ENCODE measurements at regions not wholly inside any gene's neighbourhood (a gene's known extent, or its start where the extent isn't known, plus 50 kb on each side); places are given as distances from the start of the nearest gene placed in this dataset.

DNA sequence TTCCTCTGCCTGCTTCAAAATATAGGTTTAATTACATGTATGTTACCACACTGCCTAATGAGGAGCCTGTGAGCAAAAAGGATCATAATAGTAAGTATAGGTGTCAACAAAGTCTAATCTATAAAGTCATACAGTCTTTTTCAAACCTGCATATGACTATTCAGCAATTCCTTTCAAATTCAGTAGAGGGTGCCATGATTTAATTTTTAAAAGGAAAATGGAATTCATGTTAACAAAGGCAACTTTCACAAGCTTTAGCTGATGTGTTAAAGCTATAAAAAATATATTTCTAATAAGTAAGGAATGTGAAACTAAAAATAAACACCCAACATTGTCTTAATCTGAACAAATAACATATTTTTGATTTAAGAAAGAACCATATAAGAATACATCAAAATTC lies 52.1 kb downstream of the MPP7 start:
- no peak for DNase-seq (ENCODE audit: low read depth)

DNA sequence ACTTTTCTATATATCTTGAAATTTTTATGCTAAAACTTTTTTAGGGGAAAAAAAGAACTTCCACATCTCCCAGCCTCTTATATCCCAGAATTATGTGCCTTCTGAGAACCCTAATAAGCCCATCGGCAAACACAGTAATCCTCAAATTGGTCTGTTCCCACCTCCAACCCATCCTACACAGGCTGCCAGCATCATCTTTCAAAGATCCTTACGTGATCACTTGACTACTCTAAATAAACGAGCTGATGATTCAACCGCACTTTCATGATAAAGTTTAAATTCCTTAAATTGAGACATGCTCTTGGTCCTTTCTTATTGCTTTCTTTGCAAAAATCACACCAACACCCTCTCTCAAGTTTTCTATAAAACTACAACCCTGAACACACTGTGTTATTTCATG lies 52.5 kb downstream of the MPP7 start:
- no peak for DNase-seq (ENCODE audit: low read depth)
- no peak overlapping the region for H3K4me3 ChIP-seq (ENCODE audit: low read depth, low read length)

More for the DNA sequence above, 52.1 kb downstream of the MPP7 start:
- no peak overlapping the region for H3K4me3 ChIP-seq (ENCODE audit: low read depth, low read length)

DNA sequence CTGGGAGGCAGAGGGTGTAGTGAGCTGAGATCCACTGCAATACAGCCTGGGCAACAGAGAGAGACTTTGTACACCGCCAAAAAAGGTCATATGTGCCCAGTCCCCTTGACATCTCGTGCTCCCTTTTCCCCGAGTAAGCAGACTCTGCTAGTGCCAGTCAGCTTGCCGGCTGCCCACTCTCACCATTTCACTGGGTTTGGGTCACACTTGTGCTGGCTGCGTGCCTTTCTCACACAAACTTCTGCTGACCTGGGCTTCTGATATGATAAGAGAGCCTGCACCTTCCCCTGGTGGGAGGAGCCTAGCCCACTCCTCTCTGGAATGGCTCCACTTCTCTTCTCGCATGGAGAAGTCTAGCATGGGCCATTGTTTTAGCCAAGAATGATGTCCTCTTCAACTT lies 53.4 kb downstream of the MPP7 start:
- H3K4me3 ChIP-seq (ENCODE audit: low read depth, low read length) = no peak overlapping the region
- no peak for DNase-seq (ENCODE audit: low read depth)

DNA sequence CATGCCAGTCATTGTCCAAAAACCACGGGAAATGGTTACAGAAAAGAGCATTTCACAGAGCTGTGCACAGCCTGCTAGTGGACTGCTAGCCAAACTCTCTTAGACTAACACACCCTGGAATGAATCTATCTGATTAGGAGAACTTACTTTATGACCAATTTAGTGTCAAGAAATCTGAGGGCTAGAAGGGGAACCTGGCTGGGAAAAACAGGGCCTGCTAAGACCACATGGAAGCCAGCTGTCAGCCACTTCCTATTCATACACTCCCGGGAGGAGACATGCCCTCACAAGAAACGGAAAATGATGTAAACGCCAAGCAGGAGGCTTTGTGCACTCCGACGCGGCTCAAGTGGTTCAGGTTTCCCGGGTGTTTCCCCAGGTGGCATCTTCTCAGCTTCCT lies 54.8 kb downstream of the MPP7 start:
- H3K4me3 ChIP-seq (ENCODE audit: low read depth, low read length) = no peak overlapping the region
- no peak for DNase-seq (ENCODE audit: low read depth)

DNA sequence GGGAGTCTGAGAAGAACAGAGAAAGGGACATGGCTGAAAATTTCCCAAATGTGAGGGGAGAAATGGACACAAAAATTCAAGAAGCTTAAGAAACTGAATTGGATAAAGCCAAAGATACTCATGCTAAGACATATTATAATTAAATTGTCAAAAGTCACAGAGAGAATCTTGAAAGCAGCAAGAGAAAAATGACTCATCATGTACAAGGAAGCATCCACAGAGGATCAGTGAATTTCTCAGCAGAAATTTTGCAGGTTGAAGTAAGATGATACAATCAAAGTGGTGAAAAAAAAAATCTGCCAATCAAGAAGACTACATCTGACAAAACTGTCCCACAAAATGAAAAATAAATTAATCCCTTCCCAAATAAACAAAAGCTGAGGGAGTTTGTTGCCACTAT lies 56.8 kb downstream of the MPP7 start:
- no peak overlapping the region for H3K4me3 ChIP-seq (ENCODE audit: low read depth, low read length)

DNA sequence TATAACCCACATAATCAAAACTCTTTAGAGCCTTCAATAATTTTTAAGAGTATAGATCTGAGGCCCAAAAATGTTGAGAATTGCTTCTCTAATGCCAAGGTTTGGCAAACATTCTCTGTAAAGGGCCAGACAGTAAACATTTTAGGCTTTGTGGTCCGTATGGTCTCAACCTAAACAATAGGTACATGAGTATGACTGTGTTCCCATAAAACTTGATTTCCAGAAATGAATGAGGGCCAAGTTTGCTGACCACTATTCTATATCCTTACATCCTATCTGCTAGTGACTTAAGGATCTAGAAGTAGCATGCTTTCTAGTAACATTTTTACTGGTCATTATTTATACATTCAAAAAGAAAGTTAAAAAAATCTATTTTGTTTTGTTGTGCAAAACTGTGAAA lies 58.9 kb downstream of the MPP7 start:
- no peak overlapping the region for H3K4me3 ChIP-seq (ENCODE audit: low read depth, low read length)
- no peak for DNase-seq (ENCODE audit: low read depth)

More for the DNA sequence above, 56.8 kb downstream of the MPP7 start:
- no peak for DNase-seq (ENCODE audit: low read depth)

DNA sequence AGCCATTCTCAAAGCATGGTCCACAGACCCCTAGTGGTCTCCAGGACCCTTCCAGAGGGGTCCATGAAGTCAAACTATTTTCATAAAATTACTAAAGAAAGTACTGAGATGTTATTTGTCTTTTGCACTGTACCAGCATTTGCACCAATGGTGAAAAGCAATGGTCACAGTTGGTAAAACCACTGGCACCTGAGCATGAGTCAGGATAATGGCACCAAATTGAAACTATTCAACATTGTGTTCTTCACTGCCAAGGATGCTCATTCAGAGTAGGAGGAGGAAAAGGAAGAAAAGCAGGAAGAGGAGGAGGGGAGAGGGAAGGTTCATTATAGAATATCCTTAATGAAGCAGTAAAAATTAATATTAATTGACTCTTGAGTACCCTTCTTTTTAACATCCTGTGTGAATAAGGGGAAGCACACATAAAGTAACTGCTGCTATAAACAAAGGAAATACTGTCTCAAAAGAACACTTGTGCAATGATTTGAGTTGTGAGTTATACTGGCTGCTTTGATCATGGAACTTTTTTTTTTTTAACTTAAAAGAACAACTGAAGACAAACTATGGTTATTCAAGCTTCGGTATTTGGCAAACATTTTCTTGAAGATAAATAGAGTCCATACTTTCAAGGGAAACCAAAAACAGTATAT lies 60.2 kb downstream of the MPP7 start:
- no peak for DNase-seq (ENCODE audit: low read depth)
- H3K4me3 ChIP-seq (ENCODE audit: low read depth, low read length) = no peak overlapping the region

DNA sequence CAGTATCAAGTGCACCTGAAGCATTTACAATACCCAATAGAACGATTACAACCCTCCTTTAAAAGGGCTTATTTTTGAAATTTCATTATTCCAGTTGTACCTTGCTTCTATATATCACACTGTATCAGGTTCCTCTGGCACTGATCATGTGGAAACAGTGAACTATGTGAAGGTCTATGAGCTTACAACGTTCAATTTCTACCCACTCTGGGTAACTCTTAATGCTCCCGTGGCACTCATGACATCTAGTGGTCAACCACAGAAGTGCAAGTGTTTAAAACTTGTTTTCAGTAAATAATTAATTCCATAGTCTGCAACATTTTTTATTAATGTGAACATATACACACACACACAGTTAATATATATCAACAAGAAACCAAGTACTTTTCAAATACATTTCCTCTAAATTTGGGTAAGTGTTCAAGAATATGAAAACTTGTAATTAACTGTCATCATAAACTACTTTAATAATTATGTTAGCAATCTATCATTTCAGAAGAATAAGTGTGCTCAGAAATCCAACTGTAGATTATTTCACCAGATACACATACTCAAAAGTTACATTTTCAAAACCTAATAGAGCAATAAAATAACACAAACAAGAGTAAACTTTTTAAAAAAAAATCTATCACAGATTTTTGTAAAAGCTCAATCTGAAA lies 61.0 kb downstream of the MPP7 start:
- no peak for DNase-seq (ENCODE audit: low read depth)

DNA sequence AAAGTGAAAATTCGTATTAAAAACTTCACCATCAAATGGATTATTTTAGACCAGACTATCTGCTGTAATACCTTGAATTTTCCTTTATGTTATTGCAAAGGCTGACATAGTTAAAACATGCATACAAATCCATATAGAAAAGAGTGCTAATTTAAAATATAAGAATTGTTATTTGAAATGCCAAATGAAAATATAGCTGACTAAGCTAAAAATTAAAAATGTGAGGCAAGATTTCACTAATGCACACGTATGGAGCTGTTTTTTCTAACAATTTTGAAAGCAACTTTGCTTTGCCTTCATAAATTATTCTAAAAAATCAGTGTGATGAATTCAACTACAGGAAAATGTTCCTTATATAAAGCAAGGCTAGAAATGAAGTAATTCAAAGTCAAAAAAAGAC lies 62.5 kb downstream of the MPP7 start:
- no peak for DNase-seq (ENCODE audit: low read depth)
- H3K4me3 ChIP-seq (ENCODE audit: low read depth, low read length) = no peak overlapping the region

More for the DNA sequence above, 61.0 kb downstream of the MPP7 start:
- H3K4me3 ChIP-seq (ENCODE audit: low read depth, low read length) = no peak overlapping the region

DNA sequence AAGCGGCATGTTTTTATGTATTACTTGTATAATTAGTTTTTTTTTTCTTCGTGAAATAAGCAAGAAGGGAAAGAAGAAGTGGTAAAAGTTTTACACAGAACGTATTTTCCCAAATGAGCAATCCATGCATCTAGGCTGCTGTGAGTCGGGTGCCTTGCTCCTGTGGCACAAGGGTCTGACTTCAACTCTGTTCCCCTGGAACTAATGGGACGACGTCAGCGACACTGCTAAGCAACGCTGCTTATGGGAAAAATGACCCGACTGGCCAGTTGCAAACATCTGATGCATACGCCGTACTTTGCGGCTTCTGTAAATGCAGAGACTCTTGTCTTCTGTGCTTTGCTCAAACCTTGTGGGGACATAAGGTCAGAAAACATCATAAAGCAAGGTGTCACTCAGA lies 66.3 kb downstream of the MPP7 start:
- no peak overlapping the region for H3K4me3 ChIP-seq (ENCODE audit: low read depth, low read length)
- DNase-seq (ENCODE audit: low read depth) = no peak

DNA sequence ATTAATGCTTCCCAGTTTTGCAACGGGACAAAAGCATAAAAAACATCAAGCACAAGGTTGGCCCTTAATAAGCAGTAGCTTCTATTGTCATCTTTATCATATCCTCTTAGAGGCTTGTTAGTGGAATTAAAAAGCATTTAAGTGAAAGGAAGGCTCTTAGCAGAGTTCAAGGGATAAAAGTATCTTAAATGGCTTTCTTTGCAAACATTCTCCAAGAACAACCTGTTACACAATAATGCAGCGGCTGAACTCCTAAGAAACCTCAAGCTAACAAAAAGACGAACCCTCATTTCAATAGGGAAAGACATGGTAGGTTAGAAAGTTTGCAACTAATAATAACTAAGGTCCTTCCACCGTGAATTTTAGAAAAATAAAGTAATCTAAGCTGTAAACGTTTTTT lies 82.1 kb downstream of the MPP7 start:
- DNase-seq (ENCODE audit: low read depth) = no peak

DNA sequence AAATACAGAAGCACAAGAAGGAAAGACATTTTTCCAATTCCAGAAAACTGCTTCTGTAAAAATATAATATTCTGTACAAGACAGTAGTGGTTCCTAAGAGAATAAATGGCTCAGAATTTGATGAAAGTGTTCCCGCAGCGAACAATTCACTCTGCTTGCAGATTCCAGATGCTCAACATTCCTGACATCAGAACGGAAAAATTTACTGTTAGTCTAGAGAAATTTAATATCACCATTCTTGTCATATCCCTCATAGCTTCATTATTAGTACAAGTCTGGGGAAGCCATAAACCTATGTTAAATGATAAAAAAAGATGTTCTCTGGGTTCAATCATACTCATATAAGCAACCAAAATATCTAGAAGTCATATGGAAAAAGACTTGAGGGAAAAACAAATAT lies 83.6 kb downstream of the MPP7 start:
- no peak overlapping the region for H3K4me3 ChIP-seq (ENCODE audit: low read depth, low read length)
- DNase-seq (ENCODE audit: low read depth) = no peak

More for the DNA sequence above, 82.1 kb downstream of the MPP7 start:
- H3K4me3 ChIP-seq (ENCODE audit: low read depth, low read length) = no peak overlapping the region

DNA sequence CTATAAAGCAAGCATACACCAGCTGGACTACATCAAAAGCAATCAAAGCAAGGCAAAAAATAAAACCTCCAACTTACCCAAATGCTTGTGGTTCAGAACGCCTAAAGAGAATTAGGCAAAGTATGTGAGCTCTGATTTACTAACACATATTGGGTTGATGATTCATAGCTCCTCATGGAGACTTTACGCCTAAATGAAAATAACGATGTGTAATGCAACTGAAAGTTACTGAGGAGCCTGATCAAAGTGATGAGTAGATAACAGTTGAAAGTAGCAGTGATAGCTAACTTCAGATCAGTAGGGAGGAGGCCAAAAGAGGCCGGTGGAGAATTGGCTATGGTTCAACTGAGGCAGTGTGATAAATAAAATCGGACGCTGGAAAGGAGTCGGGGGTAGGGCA lies 85.0 kb downstream of the MPP7 start:
- peak; percentile 38 for DNase-seq (ENCODE audit: low read depth)
- H3K4me3 ChIP-seq (ENCODE audit: low read depth, low read length) = no peak overlapping the region

DNA sequence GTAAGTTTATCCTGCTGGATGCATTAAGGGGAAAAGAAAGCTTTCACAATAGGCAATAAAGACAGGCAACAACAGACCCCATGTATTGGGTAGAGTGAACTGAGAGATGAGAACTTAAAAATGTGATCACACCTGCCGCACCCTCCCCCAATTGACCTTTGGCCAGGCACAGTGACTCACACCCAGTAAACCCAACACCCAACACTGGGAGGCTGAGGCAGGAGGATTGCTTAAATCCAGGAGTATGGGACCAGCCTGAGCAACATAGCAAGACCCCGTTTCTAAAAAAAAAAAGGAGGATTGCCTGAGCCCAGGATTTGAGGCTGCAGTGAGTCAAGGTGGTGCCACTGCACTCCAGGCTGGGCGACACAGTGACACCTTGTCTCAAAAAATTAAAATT lies 86.9 kb downstream of the MPP7 start:
- no peak overlapping the region for H3K4me3 ChIP-seq (ENCODE audit: low read depth, low read length)
- no peak for DNase-seq (ENCODE audit: low read depth)

DNA sequence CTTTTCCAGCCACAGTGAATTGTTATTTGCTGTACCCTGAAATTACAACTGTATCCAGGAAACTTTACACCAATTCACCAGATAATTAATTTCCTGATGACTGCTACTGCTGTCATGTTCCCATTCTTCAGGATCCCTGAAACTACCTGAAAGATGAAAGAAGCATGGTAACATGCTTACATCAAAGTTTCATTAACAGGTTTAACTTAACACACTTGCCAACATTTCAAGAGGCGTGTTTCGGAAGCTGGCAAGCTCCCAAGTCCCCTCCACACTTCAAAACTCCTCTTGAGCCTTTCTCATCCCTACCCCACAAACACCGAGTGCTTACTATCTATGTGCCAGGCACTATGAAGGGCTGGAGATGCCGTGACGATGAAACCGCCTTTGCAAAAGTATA lies 88.6 kb downstream of the MPP7 start:
- no peak overlapping the region for H3K4me3 ChIP-seq (ENCODE audit: low read depth, low read length)
- no peak for DNase-seq (ENCODE audit: low read depth)

DNA sequence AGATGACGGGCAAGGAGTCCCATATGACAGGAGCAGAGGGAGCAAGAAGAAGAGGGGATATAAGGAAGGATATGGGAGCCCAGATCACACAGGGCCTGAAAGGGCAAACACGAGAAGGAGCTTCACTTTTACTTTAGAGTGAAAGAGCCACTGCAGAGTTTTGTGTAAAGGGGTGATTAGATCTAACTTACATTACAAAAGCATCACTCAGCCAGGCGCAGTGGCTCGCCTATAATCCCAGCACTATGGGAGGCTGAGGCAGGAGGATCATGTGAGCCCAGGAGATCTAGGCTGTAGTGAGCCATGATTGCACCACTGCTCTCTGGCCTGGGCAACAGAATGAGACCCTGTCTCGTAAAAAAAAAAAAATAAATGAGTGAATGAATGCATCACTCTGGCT lies 91.1 kb downstream of the MPP7 start:
- H3K4me3 ChIP-seq (ENCODE audit: low read depth, low read length) = no peak overlapping the region
- DNase-seq (ENCODE audit: low read depth) = no peak

DNA sequence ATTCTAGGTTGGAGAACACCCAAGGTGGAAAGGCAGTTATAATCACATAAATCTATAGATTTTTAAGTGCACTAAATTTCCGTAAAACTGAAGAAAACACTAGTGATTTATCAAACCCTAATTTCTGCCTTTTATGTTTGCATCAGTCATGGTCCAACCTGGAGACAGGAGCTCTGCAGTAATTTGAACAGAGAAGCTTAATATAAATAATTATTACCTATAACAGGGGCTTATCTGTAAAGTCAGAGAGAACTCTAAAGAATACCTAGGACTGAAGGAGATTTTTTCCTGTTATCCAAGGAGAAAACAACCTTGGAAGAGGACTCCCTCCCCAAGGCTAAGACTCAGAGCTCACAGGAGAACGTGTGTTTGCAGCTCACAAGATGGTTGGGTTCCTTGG lies 95.1 kb downstream of the MPP7 start:
- DNase-seq (ENCODE audit: low read depth) = no peak
- no peak overlapping the region for H3K4me3 ChIP-seq (ENCODE audit: low read depth, low read length)

DNA sequence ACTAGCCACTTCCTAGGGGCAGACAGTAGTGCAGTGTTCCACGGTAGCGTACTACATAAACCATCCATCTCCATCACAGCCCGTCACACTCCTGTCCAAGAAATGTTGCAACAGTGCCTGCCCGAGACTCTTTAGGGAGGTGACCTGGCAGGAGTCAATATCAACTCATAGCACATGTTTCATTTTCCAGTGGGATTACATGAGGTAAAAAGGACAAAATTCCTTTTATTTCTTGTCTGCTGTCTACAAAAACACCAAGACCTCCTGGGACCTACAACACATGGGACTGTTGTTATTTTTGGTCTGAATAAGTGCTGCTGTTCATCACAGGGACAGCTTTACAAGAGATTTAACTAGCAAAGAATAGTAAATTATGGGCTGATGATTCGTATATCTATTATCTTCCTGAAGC lies 99.9 kb downstream of the MPP7 start:
- DNase-seq (ENCODE audit: low read depth) = no peak
- no peak overlapping the region for H3K4me3 ChIP-seq (ENCODE audit: low read depth, low read length)

DNA sequence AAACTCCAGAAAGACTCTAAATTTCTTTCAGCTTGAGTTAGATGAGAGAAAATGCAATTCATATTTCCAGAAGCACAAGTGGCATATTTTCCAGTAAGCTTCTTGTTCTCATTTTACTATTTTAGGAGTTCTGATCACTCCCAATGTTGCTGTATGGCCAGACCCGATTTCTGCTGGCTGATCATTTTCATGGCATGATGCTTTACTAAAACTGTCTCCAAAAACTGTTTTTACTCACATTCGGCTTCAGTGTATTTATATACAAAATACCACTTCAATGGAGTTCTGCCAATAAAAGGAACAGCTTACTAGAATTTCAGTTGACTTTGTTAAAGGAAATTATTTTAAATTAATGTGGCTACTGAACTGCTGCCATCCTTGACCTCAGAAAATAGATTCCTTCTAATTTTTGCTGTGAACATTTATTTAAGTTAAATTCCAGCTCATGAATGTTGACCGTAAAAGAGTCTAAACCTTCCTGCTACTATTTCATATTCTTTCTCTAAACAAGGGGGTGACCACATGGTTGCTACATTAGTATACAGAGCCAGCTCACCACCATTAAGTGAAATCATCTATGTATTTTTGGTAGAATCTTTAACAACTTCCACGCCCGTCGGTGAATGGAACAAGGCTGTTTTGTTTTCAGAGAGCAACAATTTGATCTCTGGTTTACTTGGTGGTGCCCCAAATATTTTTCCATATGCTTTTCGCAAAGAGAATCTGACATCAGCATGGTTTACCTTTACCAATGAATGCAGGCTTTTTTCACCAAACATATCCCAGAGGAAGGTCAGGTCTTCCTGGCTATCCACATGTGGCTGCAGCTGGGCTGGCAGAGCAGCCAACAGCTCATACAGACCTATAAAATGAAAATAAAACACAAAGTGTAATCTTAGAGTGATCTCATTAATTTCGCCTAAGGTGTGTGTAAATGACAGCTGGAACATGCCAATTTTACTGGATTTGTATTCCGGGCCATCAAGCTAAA lies 101.2 kb downstream of the MPP7 start:
- no peak overlapping the region for H3K4me3 ChIP-seq (ENCODE audit: low read depth, low read length)
- no peak for DNase-seq (ENCODE audit: low read depth)

DNA sequence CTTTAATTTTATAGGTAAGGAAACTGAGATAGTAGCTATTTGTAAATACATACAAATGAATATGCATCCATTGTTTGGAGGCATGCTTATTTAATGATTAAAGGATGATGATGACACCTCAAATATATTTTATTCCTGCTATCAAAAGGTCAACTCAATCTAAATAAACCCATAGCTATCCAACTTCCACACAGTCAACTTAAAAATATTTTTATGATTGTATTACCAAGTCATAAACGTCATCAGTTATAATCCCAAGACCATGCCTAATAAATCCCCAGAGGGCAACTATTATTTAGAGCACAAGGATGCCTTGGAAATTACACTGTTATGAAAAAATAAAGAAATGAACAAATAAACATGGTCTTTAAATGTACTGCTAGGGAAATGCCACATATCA lies 102.1 kb downstream of the MPP7 start:
- H3K4me3 ChIP-seq (ENCODE audit: low read depth, low read length) = no peak overlapping the region
- no peak for DNase-seq (ENCODE audit: low read depth)

Measured in skeletal muscle cell (primary cell).